ENCODE measurements at regions not wholly inside any gene's neighbourhood (a gene's known extent, or its start where the extent isn't known, plus 50 kb on each side); places are given as distances from the start of the nearest gene placed in this dataset.

DNA sequence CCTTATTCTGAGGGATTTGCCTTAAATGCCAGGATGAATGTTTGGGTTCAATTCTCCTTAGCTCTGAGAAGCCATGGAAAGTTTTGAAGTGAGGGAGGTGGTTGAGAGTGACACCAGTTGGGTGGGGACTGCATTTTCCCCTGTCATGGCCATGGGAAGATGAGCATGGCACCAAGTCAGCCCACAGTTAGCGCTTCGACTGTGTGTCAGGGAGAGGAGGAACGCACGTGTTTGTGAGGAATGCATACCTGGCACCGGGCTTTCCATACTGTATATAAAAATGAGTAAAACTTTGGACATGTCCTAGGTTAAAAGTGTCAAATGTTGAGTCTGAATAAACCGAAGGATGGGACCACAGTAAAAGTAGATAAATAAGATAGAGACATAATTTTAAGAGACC is 187.5 kb upstream of the KL start:
- H3K4me1 Mint-ChIP-seq, result no peaks in the 10 kb centered on the region
- WGBS (ENCODE audit: insufficient coverage), result 100% methylated on average over 2 of the region's 6 CpGs
- Histone ChIP-seq H3K27ac (ENCODE audit: low read depth in 1 of 2, low read length in 2 of 2) (no peak overlapping the region), H3K4me1 (ENCODE audit: control insufficient read depth in 1 of 2, insufficient read depth in 2 of 2, low read length in 2 of 2) (no peaks in the 10 kb centered on the region), H3K9me3 (replicated peaks in 1 of 2; ENCODE audit: control insufficient read depth in 1 of 2, insufficient read depth in 1 of 2, low read length in 2 of 2) (no peaks in the 10 kb centered on the region), H3K4me2 (replicated peaks; ENCODE audit: extremely low read depth, low read length, poor library complexity, severe bottlenecking) (no peak overlapping the region), H4K20me1 (ENCODE audit: insufficient read depth, low read length) (no peaks in the 10 kb centered on the region), H3K79me2 (ENCODE audit: insufficient read depth, low read length) (no peaks in the 10 kb centered on the region), H3K36me3 (replicated peaks in 1 of 2; ENCODE audit: control insufficient read depth in 1 of 2, insufficient read depth in 2 of 2, low read length in 2 of 2) (no peaks in the 10 kb centered on the region), H2AFZ (ENCODE audit: insufficient read depth, low read depth, low read length, poor library complexity, severe bottlenecking) (no peak overlapping the region), H3K27me3 (ENCODE audit: control insufficient read depth in 2 of 2, insufficient read depth in 2 of 2, low read length in 2 of 2) (no peaks in the 10 kb centered on the region), H3K9ac (ENCODE audit: insufficient read depth, low read length, poor library complexity, severe bottlenecking) (no peak overlapping the region), H3K4me3 (replicated peaks in 1 of 3; ENCODE audit: low read depth in 2 of 3, low read length in 3 of 3) (no peak overlapping the region)
- H3K9me3 Mint-ChIP-seq, result peaks cover 0 to 11% (median 0%) of the 10 kb centered on the region in 7 donors
- intact Hi-C loops (cut with micrococcal nuclease), result no loop called here
- no peak overlapping the region for H3K27ac Mint-ChIP-seq
- H3K27me3 Mint-ChIP-seq (ENCODE audit: low read depth in 3 of 3), result peaks cover 0 to 2% (median 0%) of the 10 kb centered on the region in 3 donors
- H3K4me3 Mint-ChIP-seq, result no peak overlapping the region
- DNase-seq, result no peak
- no peaks in the 10 kb centered on the region for H3K36me3 Mint-ChIP-seq
- TF ChIP-seq, protein P1, sequence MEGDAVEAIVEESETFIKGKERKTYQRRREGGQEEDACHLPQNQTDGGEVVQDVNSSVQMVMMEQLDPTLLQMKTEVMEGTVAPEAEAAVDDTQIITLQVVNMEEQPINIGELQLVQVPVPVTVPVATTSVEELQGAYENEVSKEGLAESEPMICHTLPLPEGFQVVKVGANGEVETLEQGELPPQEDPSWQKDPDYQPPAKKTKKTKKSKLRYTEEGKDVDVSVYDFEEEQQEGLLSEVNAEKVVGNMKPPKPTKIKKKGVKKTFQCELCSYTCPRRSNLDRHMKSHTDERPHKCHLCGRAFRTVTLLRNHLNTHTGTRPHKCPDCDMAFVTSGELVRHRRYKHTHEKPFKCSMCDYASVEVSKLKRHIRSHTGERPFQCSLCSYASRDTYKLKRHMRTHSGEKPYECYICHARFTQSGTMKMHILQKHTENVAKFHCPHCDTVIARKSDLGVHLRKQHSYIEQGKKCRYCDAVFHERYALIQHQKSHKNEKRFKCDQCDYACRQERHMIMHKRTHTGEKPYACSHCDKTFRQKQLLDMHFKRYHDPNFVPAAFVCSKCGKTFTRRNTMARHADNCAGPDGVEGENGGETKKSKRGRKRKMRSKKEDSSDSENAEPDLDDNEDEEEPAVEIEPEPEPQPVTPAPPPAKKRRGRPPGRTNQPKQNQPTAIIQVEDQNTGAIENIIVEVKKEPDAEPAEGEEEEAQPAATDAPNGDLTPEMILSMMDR (IDR thresholded peaks at IDR 0.05), result no peak

DNA sequence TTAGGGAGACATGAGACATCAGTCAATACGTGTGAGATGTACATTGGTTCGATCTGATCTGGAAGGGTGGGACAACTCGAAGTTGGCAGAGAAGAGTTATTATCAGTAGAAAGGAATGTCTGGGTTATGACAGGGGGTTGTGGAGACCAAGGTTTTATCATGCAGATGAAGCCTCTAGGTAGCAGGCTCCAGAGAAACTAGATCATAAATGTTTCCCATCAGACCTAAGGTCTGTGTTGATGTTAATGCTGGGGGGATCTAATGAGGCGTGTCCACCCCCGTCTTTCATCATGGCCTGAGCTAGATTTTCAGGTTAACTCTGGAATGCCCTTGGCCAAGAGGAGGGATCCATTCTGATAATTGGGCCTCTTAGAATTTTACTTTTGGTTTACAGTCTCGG is 187.0 kb upstream of the KL start:
- H3K36me3 Mint-ChIP-seq, result no peaks in the 10 kb centered on the region

More for the DNA sequence above, 187.0 kb upstream of the KL start:
- Histone ChIP-seq H4K20me1 (ENCODE audit: insufficient read depth, low read length) (no peaks in the 10 kb centered on the region), H3K9ac (ENCODE audit: insufficient read depth, low read length, poor library complexity, severe bottlenecking) (no peak overlapping the region), H3K4me1 (ENCODE audit: control insufficient read depth in 1 of 2, insufficient read depth in 2 of 2, low read length in 2 of 2) (no peaks in the 10 kb centered on the region), H2AFZ (ENCODE audit: insufficient read depth, low read depth, low read length, poor library complexity, severe bottlenecking) (no peak overlapping the region), H3K36me3 (replicated peaks in 1 of 2; ENCODE audit: control insufficient read depth in 1 of 2, insufficient read depth in 2 of 2, low read length in 2 of 2) (no peaks in the 10 kb centered on the region), H3K27me3 (ENCODE audit: control insufficient read depth in 2 of 2, insufficient read depth in 2 of 2, low read length in 2 of 2) (no peaks in the 10 kb centered on the region), H3K9me3 (replicated peaks in 1 of 2; ENCODE audit: control insufficient read depth in 1 of 2, insufficient read depth in 1 of 2, low read length in 2 of 2) (no peaks in the 10 kb centered on the region), H3K79me2 (ENCODE audit: insufficient read depth, low read length) (no peaks in the 10 kb centered on the region), H3K4me3 (replicated peaks in 1 of 3; ENCODE audit: low read depth in 2 of 3, low read length in 3 of 3) (no peak overlapping the region), H3K27ac (ENCODE audit: low read depth in 1 of 2, low read length in 2 of 2) (no peak overlapping the region), H3K4me2 (replicated peaks; ENCODE audit: extremely low read depth, low read length, poor library complexity, severe bottlenecking) (no peak overlapping the region)
- 97% methylated on average over 4 of the region's 6 CpGs for WGBS (ENCODE audit: insufficient coverage)
- no peak overlapping the region for H3K27ac Mint-ChIP-seq
- H3K4me3 Mint-ChIP-seq, result no peak overlapping the region
- TF ChIP-seq, protein P1 (IDR thresholded peaks at IDR 0.05), result no peak
- peaks cover 0 to 2% (median 0%) of the 10 kb centered on the region in 3 donors for H3K27me3 Mint-ChIP-seq (ENCODE audit: low read depth in 3 of 3)
- no peak for DNase-seq
- H3K4me1 Mint-ChIP-seq, result no peaks in the 10 kb centered on the region
- H3K9me3 Mint-ChIP-seq, result peaks cover 0 to 12% (median 0%) of the 10 kb centered on the region in 7 donors
- intact Hi-C loops (cut with micrococcal nuclease), result no loop called here

All from CD14-positive monocyte (primary cell).